Suprapubic skin (tissue), 4 donors: ENCODE measurements at regions not wholly inside any gene's neighbourhood (a gene's known extent, or its start where the extent isn't known, plus 50 kb on each side); places are given as distances from the start of the nearest gene placed in this dataset.
A peak's percentile ranks its signal among the peaks of the same experiment; 100 is the strongest.
"Not testable (repeated sequence)": the region's sequence is repeated elsewhere in the genome, so short reads cannot be mapped to it uniquely, and the experiment has no call there.

Experiments used
- DNase-seq, 2 donors: peaks; one replicate each; pipeline ENCODE4 v3.0.0-alpha.2; 2019; ENCODE audit warnings: low spot score in 2 of 2
- H3K27ac ChIP-seq: fragments of 200-600 bp; sonication (generic); one replicate; pipeline ENCODE4 v1.5.1; 2019
- H3K27me3 ChIP-seq: fragments of 200-600 bp; sonication (generic); one replicate; pipeline ENCODE4 v1.5.1; 2019
- H3K36me3 ChIP-seq: fragments of 200-600 bp; sonication (generic); one replicate; pipeline ENCODE4 v1.5.1; 2019
- H3K4me1 ChIP-seq: fragments of 200-600 bp; sonication (generic); one replicate; pipeline ENCODE4 v1.5.1; 2019
- H3K4me3 ChIP-seq: fragments of 200-600 bp; sonication (generic); one replicate; pipeline ENCODE4 v1.5.1; 2019; ENCODE audit warnings: mild to moderate bottlenecking
- H3K9me3 ChIP-seq: fragments of 200-600 bp; sonication (generic); one replicate; pipeline ENCODE4 v1.5.1; 2019
- CTCF ChIP-seq, 2 donors: fragments of 200-600 bp in 1 of 2; fragments of 450-650 bp in 1 of 2; sonication (generic) in 1 of 2; IDR thresholded peaks; one replicate each; pipeline ENCODE4 v1.5.1; 2016 to 2019; ENCODE audit warnings: antibody characterized with exemption in 2 of 2, mild to moderate bottlenecking in 1 of 2, moderate library complexity in 1 of 2
- EP300 ChIP-seq: sonication (generic); formaldehyde crosslinking; IDR thresholded peaks from one replicate; pipeline ENCODE4 v1.6.1; 2017; ENCODE audit warnings: antibody characterized with exemption
- POLR2A ChIP-seq, 2 donors: fragments of 450-650 bp; IDR thresholded peaks; one replicate each; pipeline ENCODE4 v1.6.1; 2017; ENCODE audit warnings: antibody characterized with exemption in 2 of 2, mild to moderate bottlenecking in 2 of 2, moderate library complexity in 2 of 2
- POLR2AphosphoS5 ChIP-seq, 3 donors: sonication (generic); formaldehyde crosslinking; IDR thresholded peaks; one replicate each; pipeline ENCODE4 v1.6.1; 2017; ENCODE audit warnings: antibody characterized with exemption in 3 of 3
- WGBS: methylation state at CpG from one replicate; pipeline ENCODE4 v1.1.5; 2018; 5-methylcytosine and 5-hydroxymethylcytosine counted together

- no peaks in the 10 kb centered on the region for H3K9me3 ChIP-seq
- no peaks in the 10 kb centered on the region for H3K36me3 ChIP-seq
- 67% methylated on average over 5 of the region's 9 CpGs for WGBS
- peak in 1 of 2 donors; percentile 58 for DNase-seq
- TF ChIP-seq POLR2A (IDR thresholded peaks at IDR 0.05) (no peak), POLR2AphosphoS5 (IDR thresholded peaks at IDR 0.05) (no peak), EP300 (no peak), CTCF (IDR thresholded peaks at IDR 0.05) (no peak)
- H3K27ac ChIP-seq = no peak overlapping the region
- no peak overlapping the region for H3K4me3 ChIP-seq
- no peaks in the 10 kb centered on the region for H3K4me1 ChIP-seq
- no peaks in the 10 kb centered on the region for H3K27me3 ChIP-seq
Observed at GRCh38 chr20:5474646-5475550, 135.9 kb downstream of the GPCPD1 start.

DNA sequence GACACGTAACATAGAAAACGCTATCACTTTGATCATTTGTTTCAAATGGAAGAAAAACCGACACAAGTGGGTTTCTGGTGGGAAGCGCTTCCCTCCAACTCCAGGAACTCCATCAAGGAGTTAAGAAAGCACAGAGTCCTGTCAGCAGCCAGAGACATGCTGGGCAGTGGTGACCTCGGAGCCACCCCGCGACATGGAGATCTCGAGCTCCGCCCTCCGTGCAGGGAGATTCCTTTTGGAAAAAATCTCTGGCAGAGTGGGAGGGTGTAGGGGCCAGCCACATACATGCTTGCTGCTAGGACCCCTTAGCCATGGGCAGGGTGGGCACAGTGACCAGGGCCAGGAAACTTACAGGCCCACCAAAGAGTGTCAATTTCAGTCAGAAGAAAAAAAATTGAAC lies 138.9 kb downstream of the GPCPD1 start:
- not testable (repeated sequence) for H3K27ac ChIP-seq, H3K4me1 ChIP-seq, H3K9me3 ChIP-seq, DNase-seq, H3K36me3 ChIP-seq, H3K27me3 ChIP-seq, H3K4me3 ChIP-seq
- 90% methylated on average over 2 of the region's 10 CpGs for WGBS

- TF ChIP-seq CTCF (IDR thresholded peaks at IDR 0.05) (no peak), POLR2AphosphoS5 (IDR thresholded peaks at IDR 0.05) (no peak), POLR2A (IDR thresholded peaks at IDR 0.05) (no peak), EP300 (no peak)
- Histone ChIP-seq H3K27me3 (peaks cover 5% of the 10 kb centered on the region), H3K9me3 (no peaks in the 10 kb centered on the region), H3K4me3 (no peak overlapping the region), H3K36me3 (no peaks in the 10 kb centered on the region), H3K27ac (no peak overlapping the region), H3K4me1 (no peaks in the 10 kb centered on the region)
- WGBS = 80% methylated on average over 10 of the region's 18 CpGs
- DNase-seq = no peak
Observed at GRCh38 chr20:5471368-5471767, 139.4 kb downstream of the GPCPD1 start.

- DNase-seq = no peak
- WGBS = 90% methylated on average over 7 of the region's 16 CpGs
- H3K4me3 ChIP-seq = no peak overlapping the region
- no peaks in the 10 kb centered on the region for H3K4me1 ChIP-seq
- H3K27ac ChIP-seq = no peak overlapping the region
- H3K27me3 ChIP-seq = peaks cover 8% of the 10 kb centered on the region
- no peaks in the 10 kb centered on the region for H3K9me3 ChIP-seq
- H3K36me3 ChIP-seq = no peaks in the 10 kb centered on the region
- TF ChIP-seq CTCF (IDR thresholded peaks at IDR 0.05) (no peak), POLR2AphosphoS5 (IDR thresholded peaks at IDR 0.05) (no peak), EP300 (no peak), POLR2A (IDR thresholded peaks at IDR 0.05) (no peak)
Observed at GRCh38 chr20:5470943-5471342, 139.9 kb downstream of the GPCPD1 start.

- H3K27me3 ChIP-seq = peaks cover 11% of the 10 kb centered on the region
- H3K9me3 ChIP-seq = no peaks in the 10 kb centered on the region
- no peaks in the 10 kb centered on the region for H3K36me3 ChIP-seq
- H3K4me1 ChIP-seq = no peaks in the 10 kb centered on the region
- 61% methylated on average over 4 of the region's 4 CpGs for WGBS
- no peak overlapping the region for H3K4me3 ChIP-seq
- H3K27ac ChIP-seq = no peak overlapping the region
- TF ChIP-seq POLR2A (IDR thresholded peaks at IDR 0.05) (no peak), POLR2AphosphoS5 (IDR thresholded peaks at IDR 0.05) (no peak), CTCF (IDR thresholded peaks at IDR 0.05) (no peak), EP300 (no peak)
- DNase-seq = no peak
Observed at GRCh38 chr20:5470458-5470857, 140.3 kb downstream of the GPCPD1 start.
